ENCODE measurements at regions not wholly inside any gene's neighbourhood (a gene's known extent, or its start where the extent isn't known, plus 50 kb on each side); places are given as distances from the start of the nearest gene placed in this dataset.

GRCh38 chr2:64837925-64838641 lies 151.1 kb upstream of the SLC1A4 start:
- H3K4me1 ChIP-seq (ENCODE audit: control insufficient read depth in 5 of 5, insufficient read depth in 5 of 5, low read length in 5 of 5), result peaks cover 0 to 11% (median 0%) of the 10 kb centered on the region in 5 donors
- H3K27ac ChIP-seq (ENCODE audit: low read depth in 1 of 2, low read length in 1 of 2), result peak overlapping the region in 1 of 2 donors; percentile 37
- no peak overlapping the region for H3K9ac ChIP-seq (ENCODE audit: insufficient read depth in 1 of 2, low read length in 2 of 2)
- ATAC-seq (ENCODE audit: insufficient read depth, low FRiP score) (no peak), DNase-seq (peak in 2 of 3 donors; percentile 18 to 50)
- no peaks in the 10 kb centered on the region for H3K27me3 ChIP-seq (ENCODE audit: control insufficient read depth in 3 of 3, insufficient read depth in 3 of 3, low read length in 2 of 3)
- no peaks in the 10 kb centered on the region for H3K36me3 ChIP-seq (ENCODE audit: control insufficient read depth in 4 of 4, insufficient read depth in 4 of 4, low read length in 4 of 4)
- WGBS, 2 donors, result 43 to 62% methylated on average over 8 of the region's 8 CpGs
- TF ChIP-seq CTCF (IDR thresholded peaks at IDR 0.05; ENCODE audit: control extremely low read depth, extremely low read depth), result no peak
- no peak overlapping the region for H3K4me3 ChIP-seq
- no peaks in the 10 kb centered on the region for H3K9me3 ChIP-seq (ENCODE audit: control insufficient read depth in 4 of 4, insufficient read depth in 3 of 4, low read length in 3 of 4)

GRCh38 chr2:64838817-64839216 lies 150.4 kb upstream of the SLC1A4 start:
- Histone ChIP-seq H3K27ac (ENCODE audit: low read depth in 1 of 2, low read length in 1 of 2) (no peak overlapping the region), H3K9ac (ENCODE audit: insufficient read depth in 1 of 2, low read length in 2 of 2) (no peak overlapping the region), H3K9me3 (ENCODE audit: control insufficient read depth in 4 of 4, insufficient read depth in 3 of 4, low read length in 3 of 4) (no peaks in the 10 kb centered on the region), H3K4me3 (no peak overlapping the region), H3K4me1 (ENCODE audit: control insufficient read depth in 5 of 5, insufficient read depth in 5 of 5, low read length in 5 of 5) (peaks cover 0 to 11% (median 0%) of the 10 kb centered on the region in 5 donors), H3K36me3 (ENCODE audit: control insufficient read depth in 4 of 4, insufficient read depth in 4 of 4, low read length in 4 of 4) (no peaks in the 10 kb centered on the region), H3K27me3 (ENCODE audit: control insufficient read depth in 3 of 3, insufficient read depth in 3 of 3, low read length in 2 of 3) (no peaks in the 10 kb centered on the region)
- DNase-seq, result no peak
- ATAC-seq (ENCODE audit: insufficient read depth, low FRiP score), result peak; percentile 64
- 50 to 51% methylated on average over 8 of the region's 8 CpGs for WGBS, 2 donors
- no peak for TF ChIP-seq CTCF (IDR thresholded peaks at IDR 0.05; ENCODE audit: control extremely low read depth, extremely low read depth)

DNA sequence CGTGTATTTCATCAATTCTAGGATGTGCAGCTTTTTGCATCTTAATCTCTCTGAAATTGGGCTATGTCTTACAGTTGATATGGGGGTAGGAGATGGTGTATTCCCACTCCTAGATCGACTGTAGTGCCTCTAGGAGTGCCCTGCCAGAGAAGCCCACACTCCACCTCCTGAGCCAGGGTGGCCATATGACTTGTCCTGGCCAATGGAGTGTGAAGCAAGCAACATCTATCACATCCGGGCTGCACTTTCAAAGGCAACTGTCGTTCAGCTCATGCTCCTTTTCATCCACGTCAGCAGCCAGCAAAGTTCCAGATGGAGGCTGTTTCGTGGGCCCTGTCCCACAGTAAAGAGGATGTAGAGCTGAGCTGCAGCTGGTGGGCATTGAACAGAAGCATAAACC lies 149.4 kb upstream of the SLC1A4 start:
- no peaks in the 10 kb centered on the region for H3K36me3 ChIP-seq (ENCODE audit: control insufficient read depth in 4 of 4, insufficient read depth in 4 of 4, low read length in 4 of 4)
- TF ChIP-seq CTCF (IDR thresholded peaks at IDR 0.05; ENCODE audit: control extremely low read depth, extremely low read depth), result no peak
- H3K27ac ChIP-seq (ENCODE audit: low read depth in 1 of 2, low read length in 1 of 2), result no peak overlapping the region
- no peaks in the 10 kb centered on the region for H3K27me3 ChIP-seq (ENCODE audit: control insufficient read depth in 3 of 3, insufficient read depth in 3 of 3, low read length in 2 of 3)
- ATAC-seq (ENCODE audit: insufficient read depth, low FRiP score), result no peak
- peaks cover 0 to 11% (median 0%) of the 10 kb centered on the region in 5 donors for H3K4me1 ChIP-seq (ENCODE audit: control insufficient read depth in 5 of 5, insufficient read depth in 5 of 5, low read length in 5 of 5)
- WGBS, 2 donors, result 41 to 57% methylated on average over 6 of the region's 6 CpGs
- no peak overlapping the region for H3K4me3 ChIP-seq
- no peak overlapping the region for H3K9ac ChIP-seq (ENCODE audit: insufficient read depth in 1 of 2, low read length in 2 of 2)
- no peaks in the 10 kb centered on the region for H3K9me3 ChIP-seq (ENCODE audit: control insufficient read depth in 4 of 4, insufficient read depth in 3 of 4, low read length in 3 of 4)
- peak; percentile 38 to 70 (median 59) for DNase-seq
